ENCODE measurements at regions not wholly inside any gene's neighbourhood (a gene's known extent, or its start where the extent isn't known, plus 50 kb on each side); places are given as distances from the start of the nearest gene placed in this dataset.
"Not testable (repeated sequence)": the region's sequence is repeated elsewhere in the genome, so short reads cannot be mapped to it uniquely, and the experiment has no call there.

DNA sequence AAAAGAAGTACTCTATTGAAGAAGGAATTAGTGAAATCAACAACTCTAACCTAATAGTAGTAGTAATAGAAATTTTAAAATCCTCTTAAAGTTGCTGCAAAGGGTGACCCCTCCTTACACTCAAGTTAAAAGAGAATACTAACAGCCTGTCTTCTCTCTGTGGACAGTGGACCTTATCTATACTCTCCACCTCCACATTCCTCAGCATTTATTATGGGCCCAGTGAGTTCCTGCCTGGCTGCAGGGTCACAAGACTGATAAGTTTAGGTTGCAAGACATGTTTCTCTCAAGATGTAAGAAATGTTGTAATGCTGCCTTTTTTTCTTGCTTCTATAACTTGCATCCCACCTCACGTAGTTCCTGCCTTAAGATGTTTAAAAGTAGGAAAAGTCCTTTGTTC is 880.6 kb downstream of the PDCD6IP start:
- TF ChIP-seq REST (IDR thresholded peaks at IDR 0.05; ENCODE audit: insufficient read depth in 1 of 2, low read depth in 2 of 2, low read length in 1 of 2); POLR2AphosphoS5 (IDR thresholded peaks at IDR 0.05; ENCODE audit: low read depth, low read length): not testable (repeated sequence)
- TF ChIP-seq, protein P1, sequence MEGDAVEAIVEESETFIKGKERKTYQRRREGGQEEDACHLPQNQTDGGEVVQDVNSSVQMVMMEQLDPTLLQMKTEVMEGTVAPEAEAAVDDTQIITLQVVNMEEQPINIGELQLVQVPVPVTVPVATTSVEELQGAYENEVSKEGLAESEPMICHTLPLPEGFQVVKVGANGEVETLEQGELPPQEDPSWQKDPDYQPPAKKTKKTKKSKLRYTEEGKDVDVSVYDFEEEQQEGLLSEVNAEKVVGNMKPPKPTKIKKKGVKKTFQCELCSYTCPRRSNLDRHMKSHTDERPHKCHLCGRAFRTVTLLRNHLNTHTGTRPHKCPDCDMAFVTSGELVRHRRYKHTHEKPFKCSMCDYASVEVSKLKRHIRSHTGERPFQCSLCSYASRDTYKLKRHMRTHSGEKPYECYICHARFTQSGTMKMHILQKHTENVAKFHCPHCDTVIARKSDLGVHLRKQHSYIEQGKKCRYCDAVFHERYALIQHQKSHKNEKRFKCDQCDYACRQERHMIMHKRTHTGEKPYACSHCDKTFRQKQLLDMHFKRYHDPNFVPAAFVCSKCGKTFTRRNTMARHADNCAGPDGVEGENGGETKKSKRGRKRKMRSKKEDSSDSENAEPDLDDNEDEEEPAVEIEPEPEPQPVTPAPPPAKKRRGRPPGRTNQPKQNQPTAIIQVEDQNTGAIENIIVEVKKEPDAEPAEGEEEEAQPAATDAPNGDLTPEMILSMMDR (IDR thresholded peaks at IDR 0.05) = not testable (repeated sequence)
